ENCODE measurements at regions not wholly inside any gene's neighbourhood (a gene's known extent, or its start where the extent isn't known, plus 50 kb on each side); places are given as distances from the start of the nearest gene placed in this dataset.

GRCh38 chr6:140061110-140062042 is 686.9 kb upstream of the CITED2 start:
- DNase-seq (ENCODE audit: low read depth) = no peak
- H3K4me3 ChIP-seq (ENCODE audit: low read length) = no peak overlapping the region
- no peak for TF ChIP-seq CTCF (IDR thresholded peaks at IDR 0.05; ENCODE audit: insufficient read depth, low read depth, low read length, missing control alignments)

GRCh38 chr6:140059947-140060346 is 685.5 kb upstream of the CITED2 start:
- DNase-seq (ENCODE audit: low read depth) = no peak
- no peak overlapping the region for H3K4me3 ChIP-seq (ENCODE audit: low read length)
- TF ChIP-seq CTCF (IDR thresholded peaks at IDR 0.05; ENCODE audit: insufficient read depth, low read depth, low read length, missing control alignments) = no peak

- TF ChIP-seq CTCF (IDR thresholded peaks at IDR 0.05; ENCODE audit: insufficient read depth, low read depth, low read length, missing control alignments) = no peak
- DNase-seq (ENCODE audit: low read depth) = no peak
- no peak overlapping the region for H3K4me3 ChIP-seq (ENCODE audit: low read length)
These were observed 684.4 kb upstream of the CITED2 start for GRCh38 chr6:140058863-140059262.

GRCh38 chr6:140052736-140053729 is 678.6 kb upstream of the CITED2 start:
- TF ChIP-seq CTCF (IDR thresholded peaks at IDR 0.05; ENCODE audit: insufficient read depth, low read depth, low read length, missing control alignments) = peak; percentile 54
- H3K4me3 ChIP-seq (ENCODE audit: low read length) = no peak overlapping the region
- peak; percentile 52 for DNase-seq (ENCODE audit: low read depth)

- no peak for TF ChIP-seq CTCF (IDR thresholded peaks at IDR 0.05; ENCODE audit: insufficient read depth, low read depth, low read length, missing control alignments)
- DNase-seq (ENCODE audit: low read depth) = peak; percentile 96
- H3K4me3 ChIP-seq (ENCODE audit: low read length) = no peak overlapping the region
These were observed 677.4 kb upstream of the CITED2 start for GRCh38 chr6:140051521-140052512.

Data from epithelial cell of esophagus (primary cell).